Neuronal stem cell (in vitro differentiated cells): ENCODE measurements at regions not wholly inside any gene's neighbourhood (a gene's known extent, or its start where the extent isn't known, plus 50 kb on each side); places are given as distances from the start of the nearest gene placed in this dataset.

Source experiments
- DNase-seq: peaks from one replicate; pipeline ENCODE4 v3.0.0-alpha.2; 2013; ENCODE audit warnings: low spot score
- H2AFZ ChIP-seq: one replicate; pipeline ENCODE4 v1.6.1; 2013; ENCODE audit warnings: mild to moderate bottlenecking, low read length, inconsistent platforms
- H2AK5ac ChIP-seq: 2 replicates; pipeline ENCODE4 v1.6.1; 2013; ENCODE audit warnings: low read depth, mild to moderate bottlenecking, inconsistent platforms, low read length, moderate library complexity, mixed read lengths
- H2BK120ac ChIP-seq: 2 replicates; pipeline ENCODE4 v1.6.1; 2013; ENCODE audit warnings: low read depth, mild to moderate bottlenecking, inconsistent platforms, low read length, moderate library complexity, mixed read lengths
- H2BK12ac ChIP-seq: one replicate; pipeline ENCODE4 v1.6.1; 2013; ENCODE audit warnings: low read length, inconsistent platforms
- H2BK15ac ChIP-seq: 2 replicates; pipeline ENCODE4 v1.6.1; 2013; ENCODE audit warnings: mild to moderate bottlenecking, low read length, inconsistent platforms, mixed read lengths
- H2BK5ac ChIP-seq: one replicate; pipeline ENCODE4 v1.6.1; 2013; ENCODE audit warnings: inconsistent platforms, mild to moderate bottlenecking, low read length, moderate library complexity
- H3K14ac ChIP-seq: one replicate; pipeline ENCODE4 v1.6.1; 2013; ENCODE audit warnings: low read length, inconsistent platforms
- H3K18ac ChIP-seq: 2 replicates; pipeline ENCODE4 v1.6.1; 2013; ENCODE audit warnings: low read length, inconsistent platforms
- H3K23ac ChIP-seq: 2 replicates; pipeline ENCODE4 v1.6.1; 2013; ENCODE audit warnings: low read depth, mild to moderate bottlenecking, mixed read lengths, low read length, inconsistent platforms; ENCODE audit not compliant: poor library complexity
- H3K27ac ChIP-seq: replicated peaks from 3 replicates; pipeline ENCODE4 v1.5.1; 2013; ENCODE audit warnings: low read length, inconsistent platforms
- H3K27me3 ChIP-seq, 3 experiments: 2 replicates each; pipeline ENCODE4 v1.6.1; 2013; ENCODE audit warnings: low read length in 3 of 3, mild to moderate bottlenecking in 2 of 3, inconsistent platforms in 1 of 3, low read depth in 1 of 3, mixed read lengths in 1 of 3, moderate library complexity in 1 of 3; ENCODE audit not compliant: control insufficient read depth in 3 of 3, insufficient read depth in 3 of 3
- H3K36me3 ChIP-seq, 2 donors: replicated peaks in 1 of 2; 2 replicates each; pipeline ENCODE4 v1.6.1; 2013; ENCODE audit warnings: low read length in 2 of 2; ENCODE audit not compliant: control insufficient read depth in 2 of 2, insufficient read depth in 2 of 2
- H3K4ac ChIP-seq: 2 replicates; pipeline ENCODE4 v1.6.1; 2013; ENCODE audit warnings: inconsistent platforms, mild to moderate bottlenecking, low read length, moderate library complexity
- H3K4me1 ChIP-seq, 2 donors: 1 replicate in 1 of 2; 2 replicates in 1 of 2; pipeline ENCODE4 v1.6.1; 2013; ENCODE audit warnings: low read length in 2 of 2, low read depth in 1 of 2; ENCODE audit not compliant: control insufficient read depth in 2 of 2, insufficient read depth in 1 of 2
- H3K4me2 ChIP-seq: one replicate; pipeline ENCODE4 v1.6.1; 2013; ENCODE audit warnings: mild to moderate bottlenecking, low read length, inconsistent platforms; ENCODE audit not compliant: insufficient read depth, poor library complexity, severe bottlenecking
- H3K4me3 ChIP-seq, 2 donors: 2 replicates each; pipeline ENCODE4 v1.5.1; 2013; ENCODE audit warnings: low read length in 2 of 2, mild to moderate bottlenecking in 2 of 2, inconsistent platforms in 1 of 2, moderate library complexity in 1 of 2
- H3K79me1 ChIP-seq: one replicate; pipeline ENCODE4 v1.6.1; 2013; ENCODE audit warnings: low read depth, mild to moderate bottlenecking, inconsistent platforms, low read length, moderate library complexity
- H3K9ac ChIP-seq: one replicate; pipeline ENCODE4 v1.6.1; 2013; ENCODE audit warnings: mild to moderate bottlenecking, low read depth, low read length, inconsistent platforms; ENCODE audit not compliant: poor library complexity
- H3K9me3 ChIP-seq, 2 donors: replicated peaks in 1 of 2; 2 replicates each; pipeline versions ENCODE3 to v1.6.1; 2013; ENCODE audit warnings: low read length in 2 of 2, mild to moderate bottlenecking in 2 of 2, inconsistent platforms in 1 of 2, low read depth in 1 of 2, mixed read lengths in 1 of 2, moderate library complexity in 1 of 2; ENCODE audit not compliant: control insufficient read depth in 2 of 2, insufficient read depth in 1 of 2
- H4K8ac ChIP-seq: one replicate; pipeline ENCODE4 v1.6.1; 2013; ENCODE audit warnings: low read depth, mild to moderate bottlenecking, inconsistent platforms, low read length, moderate library complexity
- H4K91ac ChIP-seq: one replicate; pipeline ENCODE4 v1.6.1; 2013; ENCODE audit warnings: low read length, low read depth, mild to moderate bottlenecking, inconsistent platforms; ENCODE audit not compliant: poor library complexity
- WGBS, 2 donors: extraction: QIAGEN DNeasy Blood & Tissue Kit; methylation state at CpG; one replicate each; pipeline ENCODE4 v1.1.7; 2013; ENCODE audit warnings: missing lambda C conversion rate in 2 of 2, mixed read lengths in 1 of 2; ENCODE audit not compliant: insufficient read length in 2 of 2, insufficient replicate concordance in 1 of 2; ENCODE audit errors: extremely low coverage in 2 of 2; 5-methylcytosine and 5-hydroxymethylcytosine counted together

DNA sequence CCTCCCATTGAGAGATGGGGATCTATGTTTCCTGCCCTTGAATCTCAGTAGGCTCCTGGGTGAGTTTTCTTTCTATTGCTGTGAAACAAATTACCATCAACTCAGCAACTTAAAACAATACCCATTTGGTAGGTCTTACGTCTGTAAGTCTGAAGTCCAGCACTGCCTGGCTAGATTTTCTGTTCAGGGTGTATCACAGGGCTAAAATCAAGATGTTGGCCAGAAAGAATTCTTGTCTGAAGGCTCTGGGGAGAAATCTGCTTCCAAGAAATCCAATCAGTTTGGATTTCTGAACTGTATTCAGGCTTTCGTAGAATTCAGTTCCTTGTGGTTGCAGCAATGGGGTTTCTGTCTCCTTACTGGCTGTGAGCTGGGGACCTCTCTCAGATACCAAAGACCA lies 99.6 kb upstream of the SLC24A3 start:
- Histone ChIP-seq H3K27ac (no peak overlapping the region), H3K9ac (no peak overlapping the region), H2BK15ac (no peak overlapping the region), H2BK120ac (no peak overlapping the region), H3K9me3 (peaks cover 0 to 2% of the 10 kb centered on the region in 2 donors), H3K4me2 (no peak overlapping the region), H4K91ac (no peak overlapping the region), H2BK12ac (no peak overlapping the region), H3K14ac (no peak overlapping the region), H3K4ac (no peak overlapping the region), H3K18ac (no peak overlapping the region), H2AK5ac (no peak overlapping the region), H3K79me1 (no peaks in the 10 kb centered on the region), H4K8ac (no peak overlapping the region), H3K23ac (no peak overlapping the region), H2BK5ac (no peak overlapping the region), H3K4me3 (no peak overlapping the region), H3K27me3 (no peaks in the 10 kb centered on the region), H3K36me3 (no peaks in the 10 kb centered on the region), H2AFZ (no peak overlapping the region), H3K4me1 (no peaks in the 10 kb centered on the region)
- no peak for DNase-seq
- WGBS, 2 donors = no CpG with 5 or more reads among the region's 2 CpGs

DNA sequence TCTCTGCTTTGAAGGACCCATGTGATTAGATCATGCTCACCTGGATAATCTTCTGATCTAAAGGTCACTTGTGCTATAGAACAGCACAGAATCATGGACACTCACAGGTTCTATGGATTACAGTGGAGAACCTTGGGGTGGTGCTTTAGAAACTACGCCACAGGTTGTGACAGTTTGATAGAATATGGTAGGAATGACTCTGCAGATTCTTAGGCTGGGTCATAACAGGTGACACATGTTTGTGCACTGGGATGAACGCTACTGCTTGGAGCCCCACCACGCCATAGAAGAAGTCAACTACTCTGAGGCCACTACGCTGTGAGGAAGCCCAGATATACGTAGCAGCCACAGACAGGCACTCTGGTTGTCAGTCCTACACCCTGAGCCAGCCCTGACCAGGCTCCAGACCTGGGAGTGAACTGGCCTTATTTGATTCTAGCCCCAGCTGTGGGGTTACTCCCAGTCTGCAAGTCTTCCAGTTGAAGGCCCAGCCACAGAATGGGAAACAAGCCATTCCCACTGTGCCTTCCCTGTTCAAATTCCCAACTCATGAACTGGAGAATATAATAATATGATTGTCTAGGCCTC lies 99.0 kb upstream of the SLC24A3 start:
- H2AK5ac ChIP-seq = no peak overlapping the region
- H3K27ac ChIP-seq = no peak overlapping the region
- H4K8ac ChIP-seq = no peak overlapping the region
- no peak overlapping the region for H3K4ac ChIP-seq
- no peak for DNase-seq
- no peak overlapping the region for H4K91ac ChIP-seq
- no peak overlapping the region for H2BK15ac ChIP-seq
- H3K14ac ChIP-seq = no peak overlapping the region
- H2BK5ac ChIP-seq = no peak overlapping the region
- H2BK12ac ChIP-seq = no peak overlapping the region
- no CpG with 5 or more reads among the region's 5 CpGs for WGBS, 2 donors
- no peak overlapping the region for H3K4me2 ChIP-seq
- no peaks in the 10 kb centered on the region for H3K36me3 ChIP-seq
- no peak overlapping the region for H3K9ac ChIP-seq
- no peaks in the 10 kb centered on the region for H3K9me3 ChIP-seq
- H3K23ac ChIP-seq = no peak overlapping the region
- H3K79me1 ChIP-seq = no peaks in the 10 kb centered on the region
- no peak overlapping the region for H2BK120ac ChIP-seq
- H3K4me3 ChIP-seq = no peak overlapping the region
- no peak overlapping the region for H3K18ac ChIP-seq
- H2AFZ ChIP-seq = no peak overlapping the region
- no peaks in the 10 kb centered on the region for H3K4me1 ChIP-seq
- no peaks in the 10 kb centered on the region for H3K27me3 ChIP-seq

DNA sequence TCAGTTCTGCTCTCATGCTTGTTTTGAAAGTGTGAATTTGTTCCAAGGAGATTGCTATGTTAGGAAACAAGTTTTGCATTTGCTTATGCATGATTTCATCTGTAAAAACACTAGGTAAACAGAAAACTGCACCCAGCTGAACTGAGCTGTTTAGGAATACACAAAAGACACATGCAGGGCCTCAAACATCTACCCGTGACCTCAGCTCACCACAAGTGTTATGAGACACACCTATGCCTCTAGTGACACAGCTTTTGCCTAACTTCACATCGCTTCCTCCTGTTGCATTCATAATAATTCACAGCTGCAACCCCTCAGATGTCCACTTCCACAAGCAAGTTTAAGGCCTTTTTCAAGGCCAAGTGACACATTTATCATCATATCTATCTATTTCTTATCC lies 98.0 kb upstream of the SLC24A3 start:
- no peaks in the 10 kb centered on the region for H3K36me3 ChIP-seq
- H3K4me2 ChIP-seq = no peak overlapping the region
- no peak overlapping the region for H2BK120ac ChIP-seq
- H3K27me3 ChIP-seq = no peaks in the 10 kb centered on the region
- H2AFZ ChIP-seq = no peak overlapping the region
- no peak overlapping the region for H3K14ac ChIP-seq
- no peak overlapping the region for H4K91ac ChIP-seq
- no peak overlapping the region for H3K9ac ChIP-seq
- no peak overlapping the region for H2BK15ac ChIP-seq
- no peak overlapping the region for H2AK5ac ChIP-seq
- H3K4me3 ChIP-seq = no peak overlapping the region
- H3K4ac ChIP-seq = no peak overlapping the region
- H3K9me3 ChIP-seq = no peaks in the 10 kb centered on the region
- no peak overlapping the region for H3K18ac ChIP-seq
- H3K79me1 ChIP-seq = no peaks in the 10 kb centered on the region
- no peak overlapping the region for H3K23ac ChIP-seq
- H2BK12ac ChIP-seq = no peak overlapping the region
- no peak overlapping the region for H3K27ac ChIP-seq
- WGBS, 2 donors = no CpG with 5 or more reads among the region's 2 CpGs
- DNase-seq = no peak
- H3K4me1 ChIP-seq = no peaks in the 10 kb centered on the region
- H4K8ac ChIP-seq = no peak overlapping the region
- no peak overlapping the region for H2BK5ac ChIP-seq

DNA sequence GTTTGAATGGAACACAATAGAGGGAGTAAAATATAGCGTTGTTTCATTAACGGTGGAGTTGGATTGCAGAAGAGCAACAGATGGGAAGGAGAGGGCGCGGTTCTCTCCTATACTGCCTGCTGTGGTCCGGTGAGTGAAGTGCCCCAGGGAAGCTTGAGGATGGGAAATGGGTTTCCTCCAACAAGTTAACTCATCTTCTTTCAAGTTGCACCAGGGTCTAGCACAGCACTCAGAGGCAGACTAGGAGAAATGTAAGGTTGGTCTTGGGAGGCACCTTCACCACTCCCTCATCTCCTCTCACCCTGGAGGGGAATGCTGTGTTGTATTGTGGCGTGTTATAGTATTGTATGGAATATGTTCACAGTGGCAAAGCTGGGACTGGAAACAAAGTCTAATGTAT lies 96.9 kb upstream of the SLC24A3 start:
- Histone ChIP-seq H3K27me3 (no peaks in the 10 kb centered on the region), H2AFZ (no peak overlapping the region), H3K9me3 (no peaks in the 10 kb centered on the region), H2BK5ac (no peak overlapping the region), H3K4ac (no peak overlapping the region), H3K23ac (no peak overlapping the region), H3K79me1 (no peaks in the 10 kb centered on the region), H2AK5ac (no peak overlapping the region), H3K18ac (no peak overlapping the region), H3K36me3 (no peaks in the 10 kb centered on the region), H3K27ac (no peak overlapping the region), H4K91ac (no peak overlapping the region), H3K4me2 (no peak overlapping the region), H2BK120ac (no peak overlapping the region), H3K4me3 (no peak overlapping the region), H3K4me1 (no peaks in the 10 kb centered on the region), H3K14ac (no peak overlapping the region), H3K9ac (no peak overlapping the region), H2BK15ac (no peak overlapping the region), H2BK12ac (no peak overlapping the region), H4K8ac (no peak overlapping the region)
- WGBS, 2 donors = no CpG with 5 or more reads among the region's 6 CpGs
- DNase-seq = no peak
